ENCODE measurements at regions not wholly inside any gene's neighbourhood (a gene's known extent, or its start where the extent isn't known, plus 50 kb on each side); places are given as distances from the start of the nearest gene placed in this dataset.

DNA sequence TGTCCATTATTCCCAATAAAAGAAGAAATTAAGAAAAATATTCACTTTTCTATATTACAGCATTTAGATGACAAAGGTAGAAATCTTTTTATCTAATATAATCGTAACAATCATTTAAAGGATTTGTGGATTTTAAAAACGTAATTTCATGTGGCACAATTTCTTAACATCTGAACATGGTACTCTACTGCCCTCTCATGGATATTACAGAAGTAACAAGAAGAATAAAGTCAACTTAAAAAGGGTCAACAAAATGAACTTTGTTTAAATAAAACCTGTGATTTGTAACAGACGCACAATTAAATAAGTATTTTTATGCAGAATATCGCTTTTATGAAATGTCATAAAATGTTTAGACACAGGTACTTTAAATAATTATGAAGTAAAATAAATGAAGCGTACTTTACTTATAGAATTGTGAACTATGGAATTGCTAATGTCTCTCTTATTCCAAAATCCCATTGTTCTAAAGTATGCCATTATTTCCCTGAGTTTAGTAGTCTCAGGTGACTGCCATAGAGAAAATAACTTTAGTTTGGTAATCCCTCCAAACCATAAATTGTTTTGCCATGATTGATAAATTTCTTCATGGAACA, 366.8 kb upstream of the ZNF385D start:
- no peak for DNase-seq

DNA sequence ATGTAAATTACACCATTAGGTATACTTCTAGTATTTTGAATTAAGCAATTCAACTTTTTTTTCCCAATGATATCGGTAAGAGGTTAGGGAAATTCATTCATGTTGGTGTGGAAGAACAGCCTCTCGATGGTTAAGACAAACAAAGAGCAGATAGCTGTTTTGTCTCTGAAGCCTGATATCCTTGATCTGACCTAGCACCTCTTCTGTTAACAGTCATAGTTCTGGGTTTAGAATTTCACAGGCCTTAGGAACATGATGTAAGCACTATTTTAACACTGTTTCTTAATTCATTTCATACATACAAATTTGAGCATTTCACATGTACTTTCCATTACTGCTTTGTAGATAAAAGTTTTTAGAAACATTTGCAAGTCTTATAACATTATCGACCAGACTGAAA, 367.5 kb upstream of the ZNF385D start:
- no peak for DNase-seq

DNA sequence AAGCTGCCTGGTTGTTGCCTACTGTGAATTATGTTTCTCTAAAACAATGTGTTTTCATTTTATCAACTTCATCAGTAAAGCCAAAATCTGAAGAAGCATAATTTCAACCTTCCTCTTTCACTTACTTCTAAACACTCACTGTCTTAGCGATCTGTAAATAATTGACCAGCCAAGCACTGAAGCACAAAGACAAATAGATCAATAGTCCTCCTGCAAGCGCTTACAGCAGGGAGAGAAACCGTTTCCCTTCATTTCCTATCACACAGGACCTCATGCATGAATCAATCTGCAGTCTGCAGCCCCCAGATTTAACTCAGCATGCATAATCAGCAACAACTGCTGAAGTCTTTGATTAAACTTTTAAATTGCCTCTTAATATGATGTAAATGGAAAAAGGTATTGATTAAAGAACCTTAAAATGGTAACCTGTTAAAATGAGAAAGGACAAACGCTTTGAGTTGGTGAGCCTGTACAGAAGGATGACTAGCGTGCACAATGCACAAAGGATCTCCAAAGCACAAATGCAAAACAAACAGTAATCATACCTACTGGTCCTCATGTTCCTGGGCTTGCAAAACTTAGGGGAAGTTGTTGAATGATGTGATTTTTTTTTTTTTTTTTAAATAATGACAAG, 370.2 kb upstream of the ZNF385D start:
- DNase-seq, result no peak

DNA sequence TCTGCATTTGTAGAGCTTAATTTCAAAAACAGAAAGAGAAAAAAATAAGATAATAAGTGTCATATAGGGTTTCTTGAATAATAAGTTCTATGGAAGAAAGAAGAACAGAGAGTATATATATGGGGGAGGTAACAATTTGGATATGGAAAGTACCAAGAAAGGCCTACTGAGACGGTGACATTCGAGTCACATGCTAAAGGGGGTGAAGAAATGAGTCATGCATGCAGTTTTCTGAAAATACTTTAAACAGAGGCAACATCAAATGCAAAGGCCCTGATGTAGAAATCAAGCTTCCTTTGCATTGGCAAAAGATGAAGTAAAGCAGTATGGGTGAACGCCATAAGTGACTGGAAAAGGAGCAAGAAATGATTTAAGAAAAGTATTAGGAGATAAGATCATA, 371.6 kb upstream of the ZNF385D start:
- DNase-seq, result no peak

DNA sequence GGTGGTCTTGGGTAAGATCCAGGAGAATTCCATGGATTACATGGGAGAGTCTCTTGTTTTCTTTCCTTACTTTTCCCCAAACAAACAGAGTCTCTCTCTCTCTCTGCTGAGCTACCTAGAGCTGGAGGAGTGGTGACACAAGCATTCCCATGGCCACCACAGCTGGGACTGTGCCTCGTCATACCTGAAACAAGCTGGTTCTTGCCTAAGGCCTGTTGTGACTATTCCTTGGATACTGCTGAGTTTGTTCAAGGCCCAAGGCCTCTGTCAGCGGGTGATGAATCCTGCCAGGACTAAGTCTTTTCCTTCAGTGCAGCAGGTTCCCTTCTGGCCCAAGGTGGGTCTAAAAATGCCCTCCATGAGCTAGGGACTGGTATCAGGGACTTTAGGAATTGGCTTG, 378.1 kb upstream of the ZNF385D start:
- DNase-seq, result no peak

DNA sequence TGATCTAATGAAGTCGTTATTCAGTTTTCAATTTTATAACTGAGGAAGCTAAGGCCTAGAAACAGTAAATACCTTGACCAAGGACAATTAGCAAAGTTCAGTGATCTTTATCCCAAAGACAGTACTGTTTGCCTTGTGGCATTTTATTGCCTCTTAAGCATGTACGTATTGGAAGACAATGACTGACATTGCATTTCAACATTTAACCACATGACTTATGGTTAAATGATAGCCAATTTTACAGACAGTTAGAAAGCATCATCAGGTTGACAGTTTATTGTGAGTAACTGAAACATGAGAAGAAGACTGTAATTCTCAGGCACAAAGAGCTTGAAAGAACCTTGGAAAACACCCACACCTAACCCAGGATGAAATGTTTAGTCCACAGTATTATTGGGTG, 390.8 kb upstream of the ZNF385D start:
- no peak for DNase-seq

DNA sequence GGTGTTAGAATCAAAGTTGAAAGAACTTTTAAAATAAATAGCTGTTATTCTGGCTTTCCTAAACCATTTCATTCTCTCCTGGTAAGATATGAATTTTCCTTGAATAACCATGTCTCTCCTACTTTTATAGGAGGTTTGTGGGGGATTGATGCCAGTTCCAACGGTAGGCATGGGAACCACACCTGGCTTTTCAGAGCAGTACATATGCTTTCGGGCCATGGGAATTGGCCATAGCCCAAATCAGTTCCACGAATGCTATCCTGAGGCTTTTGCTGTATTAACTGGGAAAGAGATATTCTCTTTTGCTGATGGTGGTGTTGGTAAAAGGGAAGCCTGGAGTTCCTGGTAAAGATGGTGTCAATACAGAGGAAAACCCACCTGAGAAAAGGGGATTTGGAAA, 396.2 kb upstream of the ZNF385D start:
- no peak for DNase-seq

DNA sequence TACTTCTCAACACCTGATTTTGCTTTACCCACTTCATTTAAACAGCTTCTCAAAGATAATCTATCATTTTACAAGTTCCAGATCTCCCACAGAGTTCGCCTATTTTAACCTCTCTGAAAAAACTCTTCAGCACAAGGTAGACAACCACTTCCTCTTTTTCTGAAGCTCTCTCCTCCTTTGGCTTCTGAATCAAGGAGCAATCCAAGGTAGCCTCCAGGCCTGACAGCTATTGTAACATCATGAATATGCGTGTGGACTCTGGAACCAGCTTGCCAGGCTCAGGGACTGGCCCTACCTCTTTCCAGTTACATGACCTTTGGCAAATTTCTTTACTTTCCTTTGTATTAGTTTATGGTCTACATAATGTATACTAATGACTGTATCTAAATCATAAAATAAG, 405.9 kb upstream of the ZNF385D start:
- DNase-seq, result no peak

DNA sequence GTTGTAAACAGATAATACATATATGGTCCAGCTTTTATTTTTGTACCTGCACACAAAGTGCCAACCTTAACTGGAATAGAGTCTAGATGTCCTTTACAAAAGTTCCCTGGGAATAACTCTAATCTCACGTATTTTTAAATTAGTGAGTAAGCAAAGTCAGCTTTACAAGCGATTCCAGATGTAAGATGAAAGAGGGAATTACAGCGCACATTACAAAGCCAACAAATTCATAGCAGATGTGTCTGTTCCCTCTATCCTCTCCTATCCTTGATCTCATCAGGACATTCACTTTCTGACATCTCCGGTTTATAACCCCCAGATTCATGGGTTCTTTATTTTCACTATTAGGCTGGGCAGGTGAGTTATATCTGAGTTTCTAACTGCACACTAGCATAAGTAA, 406.8 kb upstream of the ZNF385D start:
- DNase-seq, result no peak

DNA sequence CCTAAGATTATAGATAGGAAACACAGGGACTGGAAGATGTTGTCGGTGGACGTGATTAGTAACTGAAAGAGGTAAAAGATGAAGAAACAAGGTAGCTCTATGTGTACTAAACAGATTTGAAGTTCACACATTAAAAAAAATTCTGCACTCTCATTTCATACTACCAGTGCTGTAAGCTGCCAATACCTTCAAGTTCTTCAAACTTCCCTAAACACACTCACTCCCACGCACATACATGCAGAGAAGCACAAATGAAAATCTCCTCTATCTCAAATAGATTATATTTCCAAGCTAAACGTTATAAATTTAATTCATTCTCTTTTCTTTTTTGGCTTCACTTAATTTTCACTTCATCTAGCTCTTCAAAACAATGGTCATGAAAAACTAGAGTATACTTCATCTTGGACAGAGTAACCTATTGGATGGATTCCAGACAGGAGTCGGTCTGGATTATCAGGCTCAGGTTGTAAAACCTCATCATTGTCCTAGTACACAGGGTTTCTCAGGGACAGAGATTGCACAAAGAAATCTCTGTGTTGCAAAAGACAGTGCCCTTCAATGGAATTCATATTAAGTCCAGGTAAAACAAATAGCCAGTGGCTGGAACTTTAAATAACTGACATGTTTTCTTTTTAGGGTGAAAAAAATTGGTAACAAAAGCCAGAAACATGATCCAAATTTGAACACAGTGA, 408.1 kb upstream of the ZNF385D start:
- DNase-seq, result no peak

DNA sequence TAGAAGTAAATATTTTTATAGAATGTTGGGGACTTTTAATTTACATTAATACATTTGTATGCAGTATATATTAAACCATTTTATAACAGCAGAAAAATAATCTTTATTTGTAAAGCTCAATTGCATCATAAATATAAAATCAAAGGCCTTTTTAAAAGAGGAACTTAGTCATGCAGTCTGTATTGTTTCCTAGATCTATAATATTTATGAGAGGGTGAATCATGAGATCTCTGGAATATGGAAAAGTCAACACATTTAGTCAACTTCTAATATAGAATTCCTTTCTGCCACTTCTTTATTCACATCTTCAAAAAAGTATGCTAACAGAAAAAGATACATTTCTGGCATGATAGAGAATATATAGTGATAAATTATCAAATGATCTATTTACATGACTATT, 410.3 kb upstream of the ZNF385D start:
- no peak for DNase-seq

DNA sequence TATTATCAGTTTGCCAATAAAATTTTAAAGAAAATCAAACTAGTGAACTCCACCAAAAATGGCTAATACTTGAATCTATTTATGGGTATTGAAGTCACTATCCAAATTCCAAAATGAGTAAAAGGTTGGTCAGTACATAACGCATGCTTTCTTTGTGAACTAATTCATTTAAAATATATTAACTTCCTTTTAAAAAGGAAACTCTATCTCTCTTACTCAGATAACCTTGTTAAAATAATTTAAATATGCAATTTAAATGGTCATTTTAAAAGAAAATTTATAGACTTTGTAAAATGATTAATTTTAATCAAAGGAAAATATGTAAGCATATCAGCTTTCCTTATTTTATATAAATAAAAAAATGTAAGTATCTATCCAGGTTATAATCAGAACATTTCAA, 419.4 kb upstream of the ZNF385D start:
- no peak for DNase-seq

DNA sequence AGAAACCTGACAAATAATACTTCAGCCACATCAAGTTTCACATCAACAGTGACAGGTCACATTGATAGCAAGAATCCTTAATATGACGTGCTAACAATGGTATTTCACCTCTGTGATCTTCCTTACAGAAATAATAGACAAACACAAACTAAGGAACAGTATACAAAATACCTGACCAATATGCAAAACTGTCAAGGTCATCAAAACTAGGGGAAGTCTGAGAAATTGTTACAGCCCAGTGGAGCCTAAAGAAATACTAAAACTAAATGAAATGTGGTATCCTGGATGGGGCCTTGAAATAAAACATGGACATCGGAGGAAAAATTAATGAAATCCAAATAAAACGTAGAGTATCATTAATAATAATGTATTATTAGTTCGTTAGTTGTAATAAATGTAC, 422.0 kb upstream of the ZNF385D start:
- DNase-seq, result no peak

DNA sequence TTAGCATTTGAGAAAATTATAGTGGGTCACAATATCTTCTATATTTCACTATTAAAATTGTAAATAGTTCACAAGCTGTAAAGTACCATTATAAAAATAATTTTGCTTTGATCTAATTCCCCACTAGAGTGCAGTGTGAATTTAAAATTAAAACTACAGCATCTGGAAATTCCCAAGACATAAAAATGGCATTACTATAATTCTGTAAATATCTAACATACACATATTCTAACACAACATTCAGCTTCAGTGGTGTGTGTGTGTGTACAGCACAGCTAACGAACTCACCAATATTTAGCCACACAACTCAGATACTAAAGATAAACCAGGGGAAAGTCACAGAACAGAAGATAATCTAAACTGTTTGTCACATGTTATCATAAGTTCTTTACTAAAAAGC, 424.9 kb upstream of the ZNF385D start:
- DNase-seq, result no peak

DNA sequence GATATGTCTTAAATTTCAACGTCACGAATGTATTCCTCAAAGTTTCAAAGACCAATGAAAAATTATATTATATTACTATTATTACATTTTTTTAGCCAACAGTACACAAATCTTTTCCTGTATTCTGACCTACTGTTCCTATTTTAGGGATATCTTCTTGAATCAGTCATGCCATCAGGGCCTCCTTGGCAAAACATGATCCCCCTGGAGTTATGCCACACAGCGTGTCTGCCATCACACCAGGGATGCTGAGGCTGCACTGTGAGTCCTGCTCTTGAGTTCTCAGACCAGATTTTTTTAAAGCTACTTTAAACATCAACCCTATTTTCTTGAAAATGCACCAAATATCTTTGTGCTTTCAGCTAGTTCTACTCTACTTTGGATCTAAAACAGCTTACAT, 425.9 kb upstream of the ZNF385D start:
- DNase-seq, result no peak

DNA sequence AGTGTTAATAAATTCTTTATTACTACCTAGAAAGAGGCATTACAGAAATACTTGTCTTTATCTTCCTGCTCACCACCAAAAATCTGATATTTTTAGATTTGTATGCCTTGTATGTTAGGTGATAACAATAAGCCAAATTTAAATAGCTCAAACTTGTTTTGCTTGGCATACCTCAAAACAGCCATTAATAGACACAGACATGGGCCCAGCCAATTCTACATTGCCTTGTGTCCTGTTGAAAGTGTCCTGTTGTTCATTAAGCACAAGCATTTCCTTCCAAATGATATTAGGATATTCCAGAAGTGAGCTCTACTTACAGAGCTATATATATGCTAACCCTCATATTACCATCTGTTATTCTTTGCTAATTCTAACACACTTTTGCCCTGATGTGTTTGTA, 438.6 kb upstream of the ZNF385D start:
- DNase-seq, result no peak

DNA sequence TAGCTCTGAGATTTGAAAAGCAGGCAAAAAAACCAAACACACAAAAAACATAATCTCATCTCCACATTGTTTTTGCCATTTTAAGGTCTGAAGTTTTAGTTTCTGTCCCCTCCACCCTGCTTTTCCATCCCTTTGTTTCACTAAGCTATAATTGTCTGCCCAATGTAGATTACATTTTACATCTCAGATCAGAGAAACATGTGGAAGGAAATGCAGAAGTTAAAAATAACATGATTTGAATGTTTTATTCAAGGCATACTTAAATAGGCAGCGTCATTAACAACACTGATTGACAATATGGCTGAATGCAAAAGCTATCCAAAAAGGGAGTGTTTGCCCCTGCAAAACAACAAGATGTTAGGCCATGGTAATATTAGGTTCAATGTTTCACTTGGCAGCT, 448.1 kb upstream of the ZNF385D start:
- no peak for DNase-seq

DNA sequence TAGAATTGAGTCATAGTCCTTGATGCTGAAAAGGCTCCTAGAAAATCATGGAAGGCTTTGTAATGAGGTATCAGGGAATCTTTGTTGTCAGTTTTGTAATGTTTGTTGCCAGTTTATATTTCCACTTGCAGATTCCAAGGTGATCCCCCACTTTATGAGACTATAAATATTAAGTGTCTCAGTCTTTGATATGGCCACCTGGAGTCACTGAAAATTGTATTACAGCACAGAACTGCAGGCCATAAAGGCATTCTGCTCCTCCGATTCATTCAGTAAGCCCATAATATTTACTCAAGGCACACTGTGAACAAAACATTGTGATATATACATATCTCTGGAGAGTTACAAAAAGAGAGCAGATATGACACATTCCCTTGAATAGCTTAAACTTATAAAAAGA, 457.8 kb upstream of the ZNF385D start:
- DNase-seq, result no peak

DNA sequence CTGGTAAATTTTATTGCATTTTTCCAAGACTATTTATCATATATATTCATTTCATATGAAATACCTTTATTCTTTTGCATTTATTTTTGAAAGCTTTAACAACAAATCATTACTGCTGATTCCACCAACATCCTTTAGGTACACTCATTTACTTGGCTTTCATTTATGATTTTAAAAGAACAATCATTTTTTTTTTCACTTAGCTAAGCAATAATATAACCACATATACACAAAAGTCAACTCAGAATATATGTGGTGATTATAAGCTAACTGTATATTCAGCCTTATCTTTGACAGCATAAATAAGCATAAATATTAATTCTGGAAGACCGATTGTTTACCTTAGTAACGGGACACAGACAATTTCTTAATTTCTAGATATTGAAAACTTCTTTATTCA, 458.6 kb upstream of the ZNF385D start:
- DNase-seq, result no peak

DNA sequence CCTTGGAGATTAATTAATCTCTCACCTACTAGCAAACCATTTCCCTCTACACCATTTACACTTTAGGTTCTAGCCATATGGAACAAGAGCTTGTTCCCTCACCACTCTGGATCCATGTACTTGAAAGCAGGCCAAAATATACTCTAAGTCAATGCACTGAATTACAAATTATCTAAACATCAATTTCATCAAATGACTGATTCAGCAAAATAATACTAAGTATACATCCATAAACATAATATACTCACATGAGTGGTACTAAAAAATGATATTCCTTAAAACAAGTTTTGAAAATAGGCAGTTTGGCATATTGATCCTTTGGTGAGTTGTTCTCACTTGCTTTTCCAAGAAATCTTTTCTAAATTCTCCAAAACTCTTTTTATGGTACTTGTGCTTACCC, 459.7 kb upstream of the ZNF385D start:
- DNase-seq, result no peak

DNA sequence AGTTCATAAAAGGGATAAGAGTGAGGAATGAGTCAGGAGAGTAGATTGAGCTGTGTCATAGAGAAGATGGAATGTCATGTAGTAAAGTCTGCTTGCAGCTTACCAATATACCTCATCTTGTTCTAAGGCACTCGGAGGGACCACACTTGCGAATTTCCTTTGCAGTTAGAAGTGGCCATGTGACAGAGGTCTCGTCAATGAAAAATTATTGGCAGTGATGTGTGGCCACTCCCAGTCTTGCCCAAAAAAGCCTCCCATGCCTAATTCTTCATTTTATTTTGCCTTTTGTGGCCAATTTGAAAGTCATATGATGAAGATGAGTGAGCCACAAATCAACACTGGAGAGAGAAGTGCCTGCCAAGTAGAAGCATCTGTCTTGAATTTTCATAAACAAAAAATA, 465.6 kb upstream of the ZNF385D start:
- no peak for DNase-seq

DNA sequence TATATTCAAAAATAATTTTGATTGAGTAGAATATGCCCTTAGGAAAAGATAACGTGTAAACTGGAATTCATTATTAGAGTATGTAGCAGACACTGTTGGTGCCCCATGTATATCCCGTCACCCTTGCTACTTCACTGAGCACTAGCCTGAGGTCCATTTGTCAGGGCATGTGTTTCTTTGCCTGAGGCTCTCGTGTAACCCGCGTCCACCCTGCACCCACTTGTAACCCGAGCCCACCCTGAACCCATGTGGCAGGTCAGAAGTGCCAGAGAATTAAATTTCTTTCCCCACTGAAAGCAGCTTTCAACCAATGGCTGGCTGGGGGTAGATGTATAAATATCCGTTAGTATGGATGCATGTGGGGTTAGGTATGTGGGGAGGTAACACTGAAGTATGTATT, 474.2 kb upstream of the ZNF385D start:
- DNase-seq, result no peak

DNA sequence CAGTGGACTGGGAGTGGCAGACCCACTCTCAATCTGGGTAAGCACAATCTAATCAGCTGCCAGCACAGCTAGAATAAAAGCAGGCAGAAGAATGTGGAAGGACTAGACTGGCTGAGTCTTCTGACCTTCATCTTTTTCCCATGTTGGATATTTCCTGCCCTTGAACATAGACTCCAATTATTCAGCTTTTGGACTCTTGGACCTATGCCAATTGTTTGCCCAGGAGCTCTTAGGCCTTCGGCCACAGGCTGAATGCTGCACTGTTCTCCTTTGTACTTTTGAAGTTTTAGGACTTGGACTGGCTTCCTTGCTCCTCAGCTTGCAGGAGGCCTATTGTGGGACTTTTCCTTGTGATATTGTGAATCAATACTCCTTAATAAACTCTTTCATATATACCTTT, 477.7 kb upstream of the ZNF385D start:
- no peak for DNase-seq

DNA sequence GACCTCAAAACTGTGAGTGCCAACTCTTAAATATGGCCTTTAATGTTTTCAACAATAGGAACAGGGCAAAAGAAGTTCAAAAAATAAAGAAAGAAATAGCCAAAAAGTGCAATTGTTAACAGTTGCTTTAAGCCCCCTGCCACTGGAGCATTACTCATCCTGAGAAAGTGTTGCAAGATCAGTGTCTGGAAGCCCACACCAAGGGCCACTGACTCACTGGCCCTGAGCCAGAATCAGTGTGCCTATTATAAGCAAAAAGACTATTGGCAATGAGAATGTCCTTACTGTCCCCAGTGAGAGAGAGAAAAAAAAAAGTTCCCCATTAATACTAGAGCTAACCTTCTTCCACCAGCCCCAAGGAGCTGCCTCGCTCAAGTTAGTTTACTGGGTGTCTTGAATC, 480.1 kb upstream of the ZNF385D start:
- DNase-seq, result no peak
